ENCODE measurements at regions not wholly inside any gene's neighbourhood (a gene's known extent, or its start where the extent isn't known, plus 50 kb on each side); places are given as distances from the start of the nearest gene placed in this dataset.

DNA sequence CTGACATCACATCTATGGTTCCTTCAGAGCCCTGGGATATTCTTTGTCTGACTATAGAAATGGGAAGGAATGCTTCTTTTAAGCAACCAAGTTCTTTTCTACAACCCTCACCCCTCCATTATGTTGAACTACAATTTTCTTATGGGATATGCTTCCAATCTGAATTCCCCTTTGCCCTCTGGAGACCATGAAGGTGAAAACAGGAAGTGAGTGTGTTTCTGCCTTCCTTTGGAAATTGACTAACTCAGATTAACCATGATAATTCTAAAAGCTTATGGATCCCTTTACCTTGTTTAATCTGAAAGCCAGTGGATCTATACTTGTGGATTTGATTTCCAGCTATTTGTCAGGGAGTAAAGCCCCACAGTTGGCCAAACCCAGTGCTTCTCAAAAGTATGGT, 90.8 kb upstream of the SERTM1 start:
- Histone ChIP-seq H3K27me3 (ENCODE audit: control insufficient read depth, insufficient read depth, low read length) (no peaks in the 10 kb centered on the region), H3K4me3 (ENCODE audit: low read depth, low read length) (no peak overlapping the region), H3K36me3 (ENCODE audit: control insufficient read depth, insufficient read depth, low read length) (no peaks in the 10 kb centered on the region)
- POLR2A ChIA-PET = no interaction called here
- no peak for DNase-seq (ENCODE audit: low read depth)
- CTCF ChIA-PET = no interaction called here
- TF ChIP-seq, protein P1, sequence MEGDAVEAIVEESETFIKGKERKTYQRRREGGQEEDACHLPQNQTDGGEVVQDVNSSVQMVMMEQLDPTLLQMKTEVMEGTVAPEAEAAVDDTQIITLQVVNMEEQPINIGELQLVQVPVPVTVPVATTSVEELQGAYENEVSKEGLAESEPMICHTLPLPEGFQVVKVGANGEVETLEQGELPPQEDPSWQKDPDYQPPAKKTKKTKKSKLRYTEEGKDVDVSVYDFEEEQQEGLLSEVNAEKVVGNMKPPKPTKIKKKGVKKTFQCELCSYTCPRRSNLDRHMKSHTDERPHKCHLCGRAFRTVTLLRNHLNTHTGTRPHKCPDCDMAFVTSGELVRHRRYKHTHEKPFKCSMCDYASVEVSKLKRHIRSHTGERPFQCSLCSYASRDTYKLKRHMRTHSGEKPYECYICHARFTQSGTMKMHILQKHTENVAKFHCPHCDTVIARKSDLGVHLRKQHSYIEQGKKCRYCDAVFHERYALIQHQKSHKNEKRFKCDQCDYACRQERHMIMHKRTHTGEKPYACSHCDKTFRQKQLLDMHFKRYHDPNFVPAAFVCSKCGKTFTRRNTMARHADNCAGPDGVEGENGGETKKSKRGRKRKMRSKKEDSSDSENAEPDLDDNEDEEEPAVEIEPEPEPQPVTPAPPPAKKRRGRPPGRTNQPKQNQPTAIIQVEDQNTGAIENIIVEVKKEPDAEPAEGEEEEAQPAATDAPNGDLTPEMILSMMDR (IDR thresholded peaks at IDR 0.05; ENCODE audit: insufficient read depth, low read depth, low read length) = no peak

DNA sequence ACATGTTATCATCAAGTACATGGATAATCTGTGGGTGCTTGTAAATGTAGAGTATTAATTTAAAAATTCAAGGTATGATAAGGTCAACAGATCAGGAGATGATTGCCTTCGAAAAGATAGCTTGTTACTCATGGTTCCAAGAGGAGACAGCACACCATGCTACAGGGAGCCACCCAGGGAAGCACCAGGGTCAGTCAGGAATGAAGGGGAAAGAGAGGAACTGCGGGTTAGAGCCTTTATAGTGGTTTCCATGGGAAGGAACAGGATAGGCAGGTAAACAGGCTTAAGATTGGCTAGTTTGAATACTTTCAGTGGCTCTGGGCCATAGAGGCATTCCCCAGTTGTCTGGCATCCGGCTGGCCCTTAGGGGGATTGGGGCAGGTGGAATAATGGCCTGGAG, 74.2 kb upstream of the SERTM1 start:
- POLR2A ChIA-PET = no interaction called here
- H3K36me3 ChIP-seq (ENCODE audit: control insufficient read depth, insufficient read depth, low read length) = no peaks in the 10 kb centered on the region

DNA sequence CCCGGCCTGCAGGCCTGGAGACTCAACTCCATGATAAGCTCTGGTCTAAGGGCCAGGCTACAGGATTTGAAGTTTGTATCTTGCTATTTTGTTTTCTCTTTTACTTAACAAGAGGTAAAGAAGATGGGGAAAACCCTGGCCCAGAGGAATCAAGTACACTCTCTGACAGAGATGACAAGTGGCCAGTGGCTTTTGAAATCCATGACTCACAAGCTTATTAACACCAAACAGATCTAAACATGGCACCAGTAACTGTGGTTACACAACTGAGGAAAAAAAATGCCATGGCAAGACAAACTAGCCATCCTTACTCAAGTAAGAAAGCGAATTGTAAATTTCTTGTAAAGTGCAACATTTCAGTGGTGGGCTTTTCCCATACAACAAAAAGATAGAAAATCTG, 72.6 kb upstream of the SERTM1 start:
- TF ChIP-seq, protein P1 (IDR thresholded peaks at IDR 0.05; ENCODE audit: insufficient read depth, low read depth, low read length) = no peak
- CTCF ChIA-PET = interaction anchor here (0.7 kb wide), 1 partner anchor 222 kb away, joined by 3 read pairs; no protein-coding TSS in a partner anchor
- Histone ChIP-seq H3K36me3 (ENCODE audit: control insufficient read depth, insufficient read depth, low read length) (no peaks in the 10 kb centered on the region), H3K4me3 (ENCODE audit: low read depth, low read length) (no peak overlapping the region), H3K27me3 (ENCODE audit: control insufficient read depth, insufficient read depth, low read length) (no peaks in the 10 kb centered on the region)
- POLR2A ChIA-PET = no interaction called here
- no peak for DNase-seq (ENCODE audit: low read depth)

More for the DNA sequence above, 74.2 kb upstream of the SERTM1 start:
- CTCF ChIA-PET = no interaction called here
- TF ChIP-seq, protein P1 (IDR thresholded peaks at IDR 0.05; ENCODE audit: insufficient read depth, low read depth, low read length) = no peak
- Histone ChIP-seq H3K27me3 (ENCODE audit: control insufficient read depth, insufficient read depth, low read length) (no peaks in the 10 kb centered on the region), H3K4me3 (ENCODE audit: low read depth, low read length) (no peak overlapping the region)
- no peak for DNase-seq (ENCODE audit: low read depth)

DNA sequence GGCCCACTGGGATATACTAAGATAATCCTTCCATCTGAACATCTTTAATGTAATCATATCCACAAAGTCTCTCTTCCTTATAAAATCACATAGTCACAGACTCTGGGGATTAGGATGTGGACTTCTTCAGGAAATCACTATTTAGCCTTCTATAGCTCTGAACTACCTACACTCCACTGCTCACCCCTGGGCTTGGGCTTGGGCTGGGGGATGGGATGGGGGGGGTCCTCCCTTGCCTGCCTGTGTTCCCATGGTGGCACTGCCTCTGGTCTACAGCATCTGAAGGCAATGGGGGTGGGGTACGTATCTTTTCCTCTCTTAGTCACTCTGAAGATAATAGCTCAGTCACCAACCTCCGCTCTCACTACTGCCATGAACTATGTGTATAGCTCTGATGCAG, 67.8 kb upstream of the SERTM1 start:
- TF ChIP-seq, protein P1 (IDR thresholded peaks at IDR 0.05; ENCODE audit: insufficient read depth, low read depth, low read length) = no peak
- POLR2A ChIA-PET = no interaction called here
- H3K27me3 ChIP-seq (ENCODE audit: control insufficient read depth, insufficient read depth, low read length) = no peaks in the 10 kb centered on the region
- H3K4me3 ChIP-seq (ENCODE audit: low read depth, low read length) = no peak overlapping the region
- no peaks in the 10 kb centered on the region for H3K36me3 ChIP-seq (ENCODE audit: control insufficient read depth, insufficient read depth, low read length)
- CTCF ChIA-PET = interaction anchor here (0.6 kb wide), 1 partner anchor 251 kb away, joined by 3 read pairs; no protein-coding TSS in a partner anchor
- no peak for DNase-seq (ENCODE audit: low read depth)

- no peaks in the 10 kb centered on the region for H3K36me3 ChIP-seq (ENCODE audit: control insufficient read depth, insufficient read depth, low read length)
- ChIA-PET POLR2A (no interaction called here), CTCF (no interaction called here)
- H3K4me3 ChIP-seq (ENCODE audit: low read depth, low read length) = no peak overlapping the region
- no peaks in the 10 kb centered on the region for H3K27me3 ChIP-seq (ENCODE audit: control insufficient read depth, insufficient read depth, low read length)
- no peak for DNase-seq (ENCODE audit: low read depth)
- TF ChIP-seq, protein P1 (IDR thresholded peaks at IDR 0.05; ENCODE audit: insufficient read depth, low read depth, low read length) = no peak
Observed at GRCh38 chr13:36608474-36608873, 65.3 kb upstream of the SERTM1 start.

All from BJ (cell line).